ENCODE measurements at regions not wholly inside any gene's neighbourhood (a gene's known extent, or its start where the extent isn't known, plus 50 kb on each side); places are given as distances from the start of the nearest gene placed in this dataset.

- TF ChIP-seq CTCF (conservative IDR thresholded peaks at IDR 0.05; ENCODE audit: low read depth, low read length): no peak
- no peak for DNase-seq (ENCODE audit: low read depth)
- H3K4me3 ChIP-seq (ENCODE audit: low read length): no peak overlapping the region
These were observed 91.0 kb upstream of the RIPOR2 start for GRCh38 chr6:25026723-25027122.

- no peak overlapping the region for H3K4me3 ChIP-seq (ENCODE audit: low read length)
- no peak for DNase-seq (ENCODE audit: low read depth)
- no peak for TF ChIP-seq CTCF (conservative IDR thresholded peaks at IDR 0.05; ENCODE audit: low read depth, low read length)
These were observed 91.6 kb upstream of the RIPOR2 start for GRCh38 chr6:25027221-25027916.

GRCh38 chr6:25028328-25028727, 92.6 kb upstream of the RIPOR2 start:
- TF ChIP-seq CTCF (conservative IDR thresholded peaks at IDR 0.05; ENCODE audit: low read depth, low read length): no peak
- H3K4me3 ChIP-seq (ENCODE audit: low read length): no peak overlapping the region
- DNase-seq (ENCODE audit: low read depth): no peak

- no peak overlapping the region for H3K4me3 ChIP-seq (ENCODE audit: low read length)
- TF ChIP-seq CTCF (conservative IDR thresholded peaks at IDR 0.05; ENCODE audit: low read depth, low read length): no peak
- no peak for DNase-seq (ENCODE audit: low read depth)
These were observed 97.2 kb upstream of the RIPOR2 start for GRCh38 chr6:25032934-25033333.

- no peak for TF ChIP-seq CTCF (conservative IDR thresholded peaks at IDR 0.05; ENCODE audit: low read depth, low read length)
- H3K4me3 ChIP-seq (ENCODE audit: low read length): no peak overlapping the region
- no peak for DNase-seq (ENCODE audit: low read depth)
These were observed 98.7 kb upstream of the RIPOR2 start for GRCh38 chr6:25034431-25034921.

GRCh38 chr6:25035174-25035511, 99.4 kb upstream of the RIPOR2 start:
- H3K4me3 ChIP-seq (ENCODE audit: low read length): no peak overlapping the region
- no peak for DNase-seq (ENCODE audit: low read depth)
- no peak for TF ChIP-seq CTCF (conservative IDR thresholded peaks at IDR 0.05; ENCODE audit: low read depth, low read length)

Data from retinal pigment epithelial cell (primary cell).